CD4-positive, alpha-beta T cell (primary cell): ENCODE measurements at regions not wholly inside any gene's neighbourhood (a gene's known extent, or its start where the extent isn't known, plus 50 kb on each side); places are given as distances from the start of the nearest gene placed in this dataset.

Experiments used
- ATAC-seq: fragments of 200-7000 bp; cut with Tn5 transposase; one replicate; pipeline ENCODE4 v1.10.0; 2022; ENCODE audit warnings: mild to moderate bottlenecking; ENCODE audit not compliant: poor library complexity
- CTCF ChIA-PET: fragments of 350-600 bp; sonication (Branson Sonifier 250); formaldehyde crosslinking; loops from one replicate; lab custom pipeline; 2021; ENCODE audit warnings: antibody characterized with exemption, inconsistent platforms; lab: Charles Lee
- POLR2A ChIA-PET: fragments of 350-600 bp; sonication (Branson Sonifier 250); formaldehyde crosslinking; loops from one replicate; lab custom pipeline; 2021; ENCODE audit warnings: antibody characterized with exemption, inconsistent platforms; lab: Charles Lee
- DNase-seq, 14 experiments: peaks; one replicate each; pipeline ENCODE4 v3.0.0-alpha.2; 2013 to 2020; ENCODE audit warnings: mixed read lengths in 2 of 14
- H3K27ac ChIP-seq, 2 donors: one replicate each; pipeline versions ENCODE4 v1.5.1 to v1.7.0; 2013; ENCODE audit warnings: low read length in 2 of 2, low read depth in 1 of 2, mild to moderate bottlenecking in 1 of 2
- H3K27me3 ChIP-seq, 2 experiments: 1 replicate in 1 of 2; 2 replicates in 1 of 2; pipeline versions ENCODE4 v1.6.1 to v1.7.0; 2013; ENCODE audit warnings: low read length in 2 of 2, control low read depth in 1 of 2, mild to moderate bottlenecking in 1 of 2, moderate library complexity in 1 of 2; ENCODE audit not compliant: insufficient read depth in 2 of 2, control insufficient read depth in 1 of 2
- H3K36me3 ChIP-seq: one replicate; pipeline ENCODE4 v1.6.1; 2013; ENCODE audit warnings: low read length, control low read depth; ENCODE audit not compliant: insufficient read depth
- H3K4me1 ChIP-seq: one replicate; pipeline ENCODE4 v1.6.1; 2013; ENCODE audit warnings: low read length, control low read depth; ENCODE audit not compliant: insufficient read depth
- H3K4me3 ChIP-seq: one replicate; pipeline ENCODE4 v1.5.1; 2013; ENCODE audit warnings: mild to moderate bottlenecking, low read length, moderate library complexity
- H3K9me3 ChIP-seq, 2 experiments: 1 replicate in 1 of 2; 2 replicates in 1 of 2; pipeline versions ENCODE4 v1.6.1 to v1.7.0; 2013; ENCODE audit warnings: low read length in 2 of 2, mild to moderate bottlenecking in 2 of 2, control low read depth in 1 of 2, moderate library complexity in 1 of 2; ENCODE audit not compliant: control insufficient read depth in 1 of 2, insufficient read depth in 1 of 2
- H3K27ac Mint-ChIP-seq: one replicate; pipeline ENCODE4 v1.8.0; 2020; ENCODE audit warnings: mixed read lengths
- H3K27me3 Mint-ChIP-seq: one replicate; pipeline ENCODE4 v1.8.0; 2021; ENCODE audit warnings: mixed read lengths
- H3K36me3 Mint-ChIP-seq: one replicate; pipeline ENCODE4 v1.8.0; 2021; ENCODE audit warnings: low read depth, mixed read lengths
- H3K4me1 Mint-ChIP-seq: one replicate; pipeline ENCODE4 v1.8.0; 2021; ENCODE audit warnings: low read depth, mixed read lengths
- H3K4me3 Mint-ChIP-seq: one replicate; pipeline ENCODE4 v1.8.0; 2020; ENCODE audit warnings: mild to moderate bottlenecking, mixed read lengths
- H3K9me3 Mint-ChIP-seq: one replicate; pipeline ENCODE4 v1.8.0; 2020; ENCODE audit warnings: mixed read lengths
- intact Hi-C, 2 experiments: fragments of 100-400 bp; cut with DNase I in 1 of 2; cut with micrococcal nuclease in 1 of 2; formaldehyde crosslinking; loops; one replicate each; pipeline versions ENCODE4 v1.15.1 to v1.9.0; 2023 to 2025; cut with DNase I, micrococcal nuclease
- TF ChIP-seq, protein P1 (sequence below): fragments of 200-600 bp; IDR thresholded peaks from one replicate; pipeline ENCODE4 v1.8.0; 2022; ENCODE audit warnings: antibody characterized with exemption, mild to moderate bottlenecking

DNA sequence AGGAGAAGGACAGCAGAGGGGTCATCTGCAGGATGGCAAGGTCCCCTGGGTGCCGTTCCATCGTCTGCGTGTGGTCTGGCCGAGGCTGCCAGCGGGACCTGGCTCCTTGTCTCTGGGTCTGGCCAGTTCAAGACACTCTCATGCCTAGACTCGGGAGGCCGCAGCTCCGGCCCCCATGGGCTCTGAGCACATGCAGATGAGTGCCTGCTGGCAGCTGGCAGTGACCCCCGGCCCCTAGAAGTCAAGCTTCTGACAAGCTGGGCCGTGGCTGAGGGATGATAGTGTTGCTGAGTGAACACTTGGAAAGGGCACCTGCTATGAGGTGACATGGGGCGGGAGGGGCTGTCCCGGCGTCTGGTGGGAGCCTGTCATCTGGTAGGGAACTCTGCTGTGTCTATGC is 1180.6 kb downstream of the BRD1 start:
- Histone ChIP-seq H3K9me3 (peaks cover 0 to 14% of the 10 kb centered on the region in 2 experiments), H3K4me3 (no peak overlapping the region), H3K27me3 (no peaks in the 10 kb centered on the region), H3K27ac (no peak overlapping the region), H3K4me1 (no peaks in the 10 kb centered on the region), H3K36me3 (no peaks in the 10 kb centered on the region)
- H3K27me3 Mint-ChIP-seq = no peaks in the 10 kb centered on the region
- POLR2A ChIA-PET = no interaction called here
- H3K36me3 Mint-ChIP-seq = no peaks in the 10 kb centered on the region
- ATAC-seq = no peak
- no peak for DNase-seq
- intact Hi-C loops = no loop called here
- TF ChIP-seq, protein P1, sequence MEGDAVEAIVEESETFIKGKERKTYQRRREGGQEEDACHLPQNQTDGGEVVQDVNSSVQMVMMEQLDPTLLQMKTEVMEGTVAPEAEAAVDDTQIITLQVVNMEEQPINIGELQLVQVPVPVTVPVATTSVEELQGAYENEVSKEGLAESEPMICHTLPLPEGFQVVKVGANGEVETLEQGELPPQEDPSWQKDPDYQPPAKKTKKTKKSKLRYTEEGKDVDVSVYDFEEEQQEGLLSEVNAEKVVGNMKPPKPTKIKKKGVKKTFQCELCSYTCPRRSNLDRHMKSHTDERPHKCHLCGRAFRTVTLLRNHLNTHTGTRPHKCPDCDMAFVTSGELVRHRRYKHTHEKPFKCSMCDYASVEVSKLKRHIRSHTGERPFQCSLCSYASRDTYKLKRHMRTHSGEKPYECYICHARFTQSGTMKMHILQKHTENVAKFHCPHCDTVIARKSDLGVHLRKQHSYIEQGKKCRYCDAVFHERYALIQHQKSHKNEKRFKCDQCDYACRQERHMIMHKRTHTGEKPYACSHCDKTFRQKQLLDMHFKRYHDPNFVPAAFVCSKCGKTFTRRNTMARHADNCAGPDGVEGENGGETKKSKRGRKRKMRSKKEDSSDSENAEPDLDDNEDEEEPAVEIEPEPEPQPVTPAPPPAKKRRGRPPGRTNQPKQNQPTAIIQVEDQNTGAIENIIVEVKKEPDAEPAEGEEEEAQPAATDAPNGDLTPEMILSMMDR = no peak
- H3K27ac Mint-ChIP-seq = no peak overlapping the region
- no peaks in the 10 kb centered on the region for H3K9me3 Mint-ChIP-seq
- H3K4me1 Mint-ChIP-seq = no peaks in the 10 kb centered on the region
- H3K4me3 Mint-ChIP-seq = no peak overlapping the region
- CTCF ChIA-PET = no interaction called here

DNA sequence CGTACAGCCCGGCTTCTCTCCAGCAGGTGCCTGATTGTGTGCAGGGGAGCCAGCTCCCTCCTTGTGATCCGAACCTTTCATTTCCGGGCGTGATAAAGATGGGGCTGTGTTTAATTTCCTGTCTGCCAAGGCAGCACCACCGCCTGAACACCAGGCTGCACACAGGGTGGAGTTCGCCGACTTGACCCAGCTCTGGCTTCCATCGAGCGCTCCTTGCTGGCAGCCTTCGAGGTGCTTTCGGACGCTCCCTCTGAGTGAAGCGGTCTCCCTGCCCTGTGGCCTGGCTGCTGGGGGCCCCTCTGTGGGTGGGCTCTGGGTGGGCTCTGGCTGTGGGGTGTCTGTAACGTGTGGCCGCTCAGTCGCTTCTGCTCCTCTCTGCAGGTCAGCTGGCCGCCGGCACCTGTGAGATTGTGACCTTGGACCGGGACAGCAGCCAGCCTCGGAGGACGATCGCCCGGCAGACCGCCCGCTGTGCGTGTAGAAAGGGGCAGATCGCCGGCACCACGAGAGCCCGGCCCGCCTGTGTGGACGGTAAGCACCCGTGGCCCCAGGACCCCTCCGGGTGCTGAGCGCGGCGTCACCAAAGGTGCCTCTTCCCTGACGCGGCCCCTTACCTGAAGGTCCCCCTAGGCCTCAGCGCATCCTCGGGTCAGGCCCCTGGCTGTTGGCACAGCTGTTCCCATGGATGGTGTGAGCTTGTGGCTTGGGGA is 1181.3 kb downstream of the BRD1 start:
- Histone ChIP-seq H3K36me3 (no peaks in the 10 kb centered on the region), H3K27me3 (no peaks in the 10 kb centered on the region), H3K4me1 (no peaks in the 10 kb centered on the region), H3K9me3 (peaks cover 0 to 16% of the 10 kb centered on the region in 2 experiments), H3K4me3 (no peak overlapping the region), H3K27ac (no peak overlapping the region)
- TF ChIP-seq, protein P1 = no peak
- Mint-ChIP-seq H3K4me3 (no peak overlapping the region), H3K9me3 (no peaks in the 10 kb centered on the region), H3K4me1 (no peaks in the 10 kb centered on the region), H3K27me3 (no peaks in the 10 kb centered on the region), H3K27ac (no peak overlapping the region), H3K36me3 (no peaks in the 10 kb centered on the region)
- ATAC-seq = no peak
- POLR2A ChIA-PET = no interaction called here
- CTCF ChIA-PET = no interaction called here
- intact Hi-C loops = no loop called here
- DNase-seq = no peak

DNA sequence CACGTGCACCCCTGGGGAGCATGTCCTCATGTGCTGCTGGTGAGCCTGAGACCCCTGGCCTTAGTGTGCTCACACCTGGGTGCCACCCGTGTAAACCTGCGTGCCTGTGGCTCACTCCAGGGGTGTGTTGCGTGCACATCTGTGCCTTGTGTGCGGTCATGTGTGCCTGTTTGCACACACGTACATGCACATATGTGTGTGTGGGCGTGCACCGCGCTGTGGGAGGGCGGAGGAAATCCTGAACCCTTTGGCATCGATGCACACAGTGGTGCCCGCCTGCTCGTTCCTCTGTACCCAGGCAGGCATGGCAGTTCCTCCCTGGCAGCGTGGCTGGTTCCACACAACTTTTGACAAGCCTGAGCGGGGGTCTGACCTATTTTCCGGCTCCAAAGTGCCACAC is 1181.9 kb downstream of the BRD1 start:
- H3K4me3 Mint-ChIP-seq = no peak overlapping the region
- Histone ChIP-seq H3K4me1 (no peaks in the 10 kb centered on the region), H3K36me3 (no peaks in the 10 kb centered on the region), H3K4me3 (no peak overlapping the region), H3K27me3 (no peaks in the 10 kb centered on the region), H3K9me3 (peaks cover 0 to 16% of the 10 kb centered on the region in 2 experiments), H3K27ac (no peak overlapping the region)
- TF ChIP-seq, protein P1 = no peak
- POLR2A ChIA-PET = no interaction called here
- H3K36me3 Mint-ChIP-seq = no peaks in the 10 kb centered on the region
- no peak for ATAC-seq
- no peak overlapping the region for H3K27ac Mint-ChIP-seq
- no peaks in the 10 kb centered on the region for H3K27me3 Mint-ChIP-seq
- DNase-seq = no peak
- CTCF ChIA-PET = no interaction called here
- no peaks in the 10 kb centered on the region for H3K4me1 Mint-ChIP-seq
- no peaks in the 10 kb centered on the region for H3K9me3 Mint-ChIP-seq
- intact Hi-C loops = no loop called here
